ENCODE measurements at regions not wholly inside any gene's neighbourhood (a gene's known extent, or its start where the extent isn't known, plus 50 kb on each side); places are given as distances from the start of the nearest gene placed in this dataset.

DNA sequence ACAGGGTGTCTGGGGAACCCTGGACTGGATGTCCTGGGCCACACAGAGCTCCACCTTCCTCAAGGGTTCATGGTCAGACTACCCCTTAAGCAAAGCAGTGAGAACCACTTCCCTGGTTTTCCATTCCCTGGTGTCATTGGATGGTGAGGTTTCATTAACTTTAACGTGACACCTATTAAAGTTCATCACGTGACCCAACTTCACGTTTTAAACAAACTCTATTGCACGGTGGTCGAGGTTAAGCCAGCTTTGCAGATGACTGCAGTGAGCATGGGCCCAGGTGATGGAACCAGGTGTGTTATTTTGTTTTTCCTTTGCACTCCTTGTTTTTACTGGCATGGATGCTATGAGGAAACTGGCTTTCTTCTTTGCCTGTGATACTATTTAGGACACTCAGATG, 385.7 kb upstream of the IRX1 start:
- TF ChIP-seq EP300 (IDR thresholded peaks at IDR 0.05; ENCODE audit: borderline replicate concordance in 1 of 2, low read depth in 2 of 2, low read length in 2 of 2) (no peak), POLR2A (IDR thresholded peaks at IDR 0.05; ENCODE audit: control extremely low read depth in 1 of 2, low read depth in 2 of 2, low read length in 2 of 2) (no peak), CTCF (IDR thresholded peaks at IDR 0.05; ENCODE audit: control extremely low read depth in 1 of 3, insufficient read depth in 1 of 3, low read depth in 1 of 3, low read length in 3 of 3) (no peak), RFX5 (IDR thresholded peaks at IDR 0.05; ENCODE audit: borderline replicate concordance, low read depth, low read length) (no peak), RNF2 (IDR thresholded peaks at IDR 0.05; ENCODE audit: borderline replicate concordance, low read depth, low read length, missing control alignments, poor library complexity, severe bottlenecking) (no peak), ZNF274 (IDR thresholded peaks at IDR 0.05; ENCODE audit: borderline replicate concordance, extremely low read depth, low read length) (no peak), SP2 (IDR thresholded peaks at IDR 0.05; ENCODE audit: low read length) (no peak), SUZ12 (IDR thresholded peaks at IDR 0.05; ENCODE audit: low read length) (no peak), CEBPB (IDR thresholded peaks at IDR 0.05; ENCODE audit: low read depth, low read length) (no peak)
